ENCODE measurements at regions not wholly inside any gene's neighbourhood (a gene's known extent, or its start where the extent isn't known, plus 50 kb on each side); places are given as distances from the start of the nearest gene placed in this dataset.
A peak's percentile ranks its signal among the peaks of the same experiment; 100 is the strongest.

DNA sequence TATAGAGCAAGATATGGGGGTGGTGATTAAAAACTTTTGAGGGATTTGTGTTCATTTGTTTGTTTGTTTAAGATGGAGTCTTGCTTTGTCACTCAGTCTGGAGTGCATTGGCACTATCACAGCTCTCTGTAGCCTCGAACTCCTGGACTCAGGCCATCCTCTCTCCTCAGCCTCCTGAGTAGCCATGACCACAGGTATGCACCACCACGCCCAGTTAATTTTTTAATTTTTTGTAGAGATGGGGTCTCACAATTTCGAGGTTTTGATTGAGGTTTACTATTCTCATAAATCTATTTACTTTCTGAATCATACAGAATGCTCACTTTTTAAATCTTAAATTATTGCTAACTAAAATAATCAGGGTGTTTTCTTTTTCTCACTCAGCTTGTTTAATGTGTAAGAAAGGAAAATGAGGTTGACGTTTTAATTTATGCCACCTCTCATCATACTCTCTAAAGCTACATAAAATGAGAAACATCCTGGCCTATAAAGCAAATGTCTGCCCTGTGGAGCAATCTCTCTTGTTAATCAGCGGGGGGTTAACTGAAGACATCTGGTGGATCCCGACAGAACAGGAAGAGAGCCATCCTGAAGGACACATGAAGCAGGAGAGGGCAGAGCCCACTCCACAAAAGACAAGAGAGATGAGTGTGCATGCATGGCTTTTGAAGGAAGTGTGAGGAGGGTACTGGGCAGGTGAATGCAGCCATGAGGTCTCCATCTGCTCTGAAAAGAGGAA, 589.1 kb upstream of the SLC8A1 start:
- no peak for DNase-seq (ENCODE audit: low read depth)

DNA sequence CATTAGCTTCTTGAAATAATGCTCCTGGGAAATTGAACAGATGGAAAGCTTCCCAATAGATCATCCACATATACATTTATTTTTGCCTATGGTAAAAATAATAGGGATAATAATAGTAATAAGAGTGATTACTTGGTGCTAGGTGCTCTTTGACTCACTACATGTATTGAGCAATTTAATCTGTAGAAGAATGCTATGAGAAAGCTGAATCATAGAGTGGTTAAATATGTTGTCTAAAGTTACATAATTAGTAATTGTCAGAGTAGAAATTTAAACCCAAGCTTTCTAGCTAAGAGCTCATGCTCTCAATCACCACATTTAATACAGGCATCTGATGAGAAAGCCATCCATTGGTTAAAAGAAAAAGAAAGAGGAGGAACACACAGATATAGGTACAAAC, 590.5 kb upstream of the SLC8A1 start:
- no peak for DNase-seq (ENCODE audit: low read depth)

DNA sequence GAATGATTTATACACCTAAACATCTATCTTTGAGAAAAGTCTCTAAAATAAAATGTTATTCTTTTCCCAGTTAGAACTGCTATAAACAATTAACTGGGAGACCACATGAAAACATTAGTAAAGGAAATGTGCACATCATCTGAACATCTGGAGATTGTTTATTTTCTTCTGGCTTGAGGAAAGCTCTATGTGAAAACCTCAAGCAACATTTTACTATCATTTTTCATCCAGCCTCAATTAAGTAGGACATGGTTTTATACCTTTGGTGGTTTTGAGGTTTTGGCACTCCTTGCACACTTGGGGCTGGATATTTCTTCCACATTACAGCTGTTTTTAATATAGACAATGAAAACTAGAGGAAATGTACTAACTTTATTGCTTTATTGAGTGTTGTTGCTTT, 609.5 kb upstream of the SLC8A1 start:
- DNase-seq (ENCODE audit: low read depth) = peak; percentile 27

DNA sequence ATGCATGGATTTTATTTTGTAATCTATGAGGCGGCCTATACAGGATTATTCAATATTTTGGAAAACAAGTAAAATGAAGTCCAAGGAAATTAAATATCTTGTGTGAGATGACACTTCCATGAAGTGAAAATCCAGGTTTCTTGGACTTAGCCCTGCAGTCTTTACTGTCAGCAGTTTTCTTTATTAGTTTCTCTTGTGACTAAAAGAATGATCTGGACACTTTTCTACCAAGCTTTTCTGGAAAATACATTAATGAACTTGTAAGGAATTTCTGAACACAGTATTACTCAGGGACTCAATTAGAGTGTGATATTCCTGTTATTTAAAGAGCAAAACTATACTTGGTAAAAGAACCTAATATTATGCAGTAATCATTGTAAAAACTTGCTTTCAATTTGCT, 610.4 kb upstream of the SLC8A1 start:
- no peak for DNase-seq (ENCODE audit: low read depth)

DNA sequence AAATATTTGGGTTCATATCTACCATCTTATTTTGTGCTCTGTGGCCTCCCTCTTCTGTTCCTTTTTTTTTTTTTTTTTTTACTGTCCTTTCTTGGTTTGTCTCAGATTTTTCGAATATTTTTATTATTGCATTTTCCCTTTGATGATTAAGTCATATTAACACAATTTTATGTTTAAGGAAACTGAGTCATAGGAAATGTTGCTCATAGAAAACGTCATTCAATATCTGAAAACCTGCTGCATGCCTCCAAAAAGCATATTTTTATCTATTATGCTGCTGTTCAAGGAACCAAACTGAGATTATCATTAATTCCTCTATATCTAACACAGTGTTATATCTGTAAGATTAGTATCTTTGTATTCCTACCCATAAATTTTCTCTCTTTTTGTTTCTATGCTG, 614.3 kb upstream of the SLC8A1 start:
- DNase-seq (ENCODE audit: low read depth) = no peak

DNA sequence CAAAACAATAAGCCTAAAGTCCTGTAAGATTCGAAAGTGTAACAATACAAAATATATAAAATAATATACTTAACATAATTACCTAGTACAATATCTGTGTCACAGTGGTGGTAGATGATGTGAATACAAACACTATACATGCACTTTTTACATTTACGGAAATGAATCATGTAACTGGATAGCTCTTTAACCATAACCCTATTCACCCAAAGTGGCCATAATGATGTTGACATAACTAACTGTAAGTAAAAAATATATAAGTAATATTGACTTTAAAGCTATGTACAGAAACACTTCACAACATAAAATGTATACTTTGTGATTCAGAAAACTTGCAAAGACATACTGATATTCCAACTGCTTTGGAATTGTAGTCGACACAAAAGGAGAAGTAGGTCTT, 616.9 kb upstream of the SLC8A1 start:
- no peak for DNase-seq (ENCODE audit: low read depth)

DNA sequence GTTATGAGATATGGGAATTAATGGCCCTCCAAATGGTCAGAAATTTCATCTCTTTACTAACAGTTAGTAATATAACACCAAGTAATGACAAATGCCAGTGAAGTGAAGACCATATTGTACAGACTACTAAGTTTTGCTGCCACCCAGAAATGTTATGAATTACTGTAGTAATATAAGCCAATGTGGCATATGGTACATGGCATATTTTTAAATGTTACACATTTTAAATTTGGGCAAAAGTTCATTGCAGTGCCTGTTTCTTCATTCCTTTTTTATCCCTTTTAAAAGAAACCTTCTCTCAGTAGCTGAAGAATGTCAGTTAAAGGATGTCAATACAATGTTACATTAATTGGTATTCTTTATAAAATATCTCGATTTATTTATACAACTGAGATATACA, 626.5 kb upstream of the SLC8A1 start:
- DNase-seq (ENCODE audit: low read depth) = no peak

DNA sequence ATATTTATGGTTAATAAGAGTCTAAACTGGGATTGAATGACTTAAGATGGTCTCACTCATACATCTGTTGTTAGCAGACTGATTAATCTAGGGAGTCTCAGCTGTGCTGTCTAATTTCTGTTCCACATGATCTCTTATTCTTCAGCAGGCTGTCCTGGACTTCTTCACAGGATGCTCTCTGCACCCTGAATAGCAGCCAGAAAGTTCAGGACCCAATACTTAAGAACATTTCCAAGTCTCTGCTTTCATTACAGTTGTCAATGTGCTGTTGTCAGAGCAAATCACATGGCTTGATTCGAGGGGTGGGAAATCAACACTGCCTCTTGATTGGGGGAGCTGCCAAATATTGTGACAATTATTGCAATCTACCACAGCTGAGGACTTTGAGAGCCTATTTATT, 627.1 kb upstream of the SLC8A1 start:
- peak; percentile 3 for DNase-seq (ENCODE audit: low read depth)

DNA sequence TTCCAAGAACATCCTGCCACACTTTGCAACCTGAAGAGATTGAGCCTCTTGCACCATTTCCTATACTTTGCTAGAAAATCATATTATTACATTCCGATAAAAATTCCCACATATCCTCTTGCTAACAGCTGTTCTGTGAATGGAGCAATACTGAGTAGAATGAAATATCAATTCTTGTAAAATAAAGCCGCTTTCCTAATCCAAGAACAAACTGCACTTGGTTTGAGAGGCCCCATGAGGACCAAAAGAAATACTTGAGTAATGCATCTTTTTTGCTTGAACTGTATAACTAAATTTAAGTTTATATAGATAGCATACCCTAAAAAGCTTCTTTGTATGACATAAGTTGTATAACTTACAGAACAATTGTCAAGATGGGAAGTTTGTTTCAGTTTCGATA, 632.4 kb upstream of the SLC8A1 start:
- no peak for DNase-seq (ENCODE audit: low read depth)

DNA sequence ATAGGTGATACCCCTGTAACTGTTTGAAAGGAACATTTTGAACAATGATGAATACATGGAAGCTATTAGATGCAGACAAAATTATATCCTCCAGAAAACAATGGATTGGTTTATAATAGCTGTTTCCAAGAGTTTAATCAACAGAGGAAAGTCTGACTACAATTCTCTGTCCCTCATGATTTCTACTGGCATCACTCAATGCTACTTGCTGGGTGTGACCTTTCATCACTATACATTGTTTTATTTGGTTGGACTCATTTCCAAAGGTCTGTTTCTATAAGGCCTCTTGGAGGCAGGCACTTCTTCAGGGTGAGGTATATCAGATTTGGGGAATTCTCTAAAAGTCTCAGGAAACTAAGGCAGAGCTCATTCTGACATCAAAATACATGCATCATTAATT, 636.1 kb upstream of the SLC8A1 start:
- DNase-seq (ENCODE audit: low read depth) = no peak

DNA sequence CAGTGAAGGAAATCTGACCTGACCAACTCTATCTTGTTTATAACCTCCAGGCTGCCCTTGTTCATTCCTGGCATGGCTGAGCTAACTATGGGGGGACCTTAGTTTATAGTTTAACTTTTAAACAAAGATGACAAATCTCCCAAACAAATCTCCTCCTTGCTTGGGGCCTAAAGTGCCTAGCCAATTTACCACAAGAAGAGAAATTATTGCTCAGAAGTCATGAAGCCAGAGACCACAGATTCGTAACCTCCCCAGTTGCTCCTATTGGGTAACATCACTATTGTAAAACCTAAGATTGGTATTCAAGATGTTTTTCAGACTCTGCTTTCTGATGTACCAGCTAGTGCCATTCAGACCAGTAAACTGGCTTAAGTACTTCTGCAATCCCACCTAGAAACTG, 649.4 kb upstream of the SLC8A1 start:
- DNase-seq (ENCODE audit: low read depth) = no peak

DNA sequence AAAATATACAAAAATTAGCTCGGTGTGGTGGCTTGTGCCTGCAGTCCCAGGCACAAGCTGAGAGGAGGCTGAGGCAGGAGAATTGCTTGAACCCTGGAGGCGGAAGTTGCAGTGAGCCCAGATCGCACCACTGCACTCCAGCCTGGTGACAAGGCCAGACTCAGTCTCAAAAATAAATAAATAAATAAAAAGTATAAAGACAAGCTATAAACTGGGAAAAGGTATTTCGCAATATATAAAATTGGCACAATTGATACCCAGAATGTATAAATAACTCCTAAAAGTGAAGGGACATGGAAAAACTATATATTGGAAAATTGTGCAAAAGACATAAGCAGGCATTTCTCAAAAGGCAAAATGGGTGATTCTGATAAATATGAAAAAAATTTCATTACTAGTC, 657.9 kb upstream of the SLC8A1 start:
- no peak for DNase-seq (ENCODE audit: low read depth)

DNA sequence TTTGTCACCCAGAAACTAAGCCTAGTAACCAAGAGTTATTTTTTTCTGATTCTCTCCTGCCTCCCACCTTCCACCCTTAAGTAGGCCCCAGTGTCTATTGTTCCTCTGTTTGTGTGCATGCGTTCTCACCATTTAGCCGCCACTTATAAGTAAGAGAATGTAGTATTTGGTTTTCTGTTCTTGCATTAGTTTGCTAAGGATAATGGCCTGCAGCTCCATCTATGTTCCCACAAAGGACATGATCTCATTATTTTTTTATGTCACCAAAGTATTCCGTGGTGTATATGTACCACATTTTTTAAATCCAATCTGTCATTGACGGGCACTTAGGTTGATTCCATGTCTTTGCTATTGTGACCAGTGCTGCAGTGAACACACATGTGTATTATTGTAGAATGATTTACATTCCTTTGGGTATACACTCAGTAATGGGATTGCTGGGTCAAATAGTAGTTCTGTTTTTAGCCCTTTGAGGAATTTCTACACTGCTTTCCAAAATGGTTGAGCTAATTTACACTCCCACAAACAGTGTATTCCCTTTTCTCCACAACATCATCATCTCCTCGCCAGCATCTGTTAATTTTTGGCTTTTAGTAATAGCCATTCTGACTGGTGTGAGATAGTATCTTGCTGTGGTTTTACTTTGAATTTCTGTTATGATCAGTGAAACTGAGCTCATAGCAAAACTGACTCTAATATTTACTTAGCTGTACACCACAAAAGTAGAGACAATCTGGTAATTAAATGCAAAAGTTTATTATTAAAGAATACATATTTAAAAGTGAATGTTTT, 660.1 kb upstream of the SLC8A1 start:
- no peak for DNase-seq (ENCODE audit: low read depth)

DNA sequence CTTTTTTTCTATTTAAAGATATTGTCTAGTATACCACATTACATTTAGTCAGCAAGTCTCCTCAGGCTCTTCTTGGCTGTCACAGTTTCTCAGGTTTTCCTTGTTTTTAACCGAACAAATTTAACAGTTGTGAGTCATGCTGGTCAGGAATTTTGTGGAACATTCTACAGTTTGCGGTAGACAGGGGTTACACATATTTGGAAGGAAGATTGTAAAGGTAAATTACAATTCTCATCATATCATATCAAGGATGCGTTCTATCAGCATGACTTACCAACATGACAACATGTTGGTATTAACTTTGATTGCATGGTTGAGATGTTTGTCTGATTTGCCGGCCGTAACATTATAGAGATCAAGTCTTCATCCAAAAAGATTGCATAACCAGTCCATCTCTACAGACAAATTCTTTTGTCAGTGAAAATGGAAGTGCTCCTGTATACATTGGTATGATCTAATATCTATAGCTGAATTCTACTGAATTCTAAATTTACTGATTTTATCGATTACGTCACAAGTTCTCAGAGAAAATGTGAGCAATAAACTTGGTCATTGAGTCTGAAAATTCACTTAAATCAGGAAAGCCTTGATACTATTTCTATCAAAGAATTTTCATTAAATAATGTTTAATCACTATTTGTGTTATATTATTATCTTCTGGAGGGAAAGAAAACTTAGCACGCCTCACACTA, 664.4 kb upstream of the SLC8A1 start:
- DNase-seq (ENCODE audit: low read depth) = no peak

DNA sequence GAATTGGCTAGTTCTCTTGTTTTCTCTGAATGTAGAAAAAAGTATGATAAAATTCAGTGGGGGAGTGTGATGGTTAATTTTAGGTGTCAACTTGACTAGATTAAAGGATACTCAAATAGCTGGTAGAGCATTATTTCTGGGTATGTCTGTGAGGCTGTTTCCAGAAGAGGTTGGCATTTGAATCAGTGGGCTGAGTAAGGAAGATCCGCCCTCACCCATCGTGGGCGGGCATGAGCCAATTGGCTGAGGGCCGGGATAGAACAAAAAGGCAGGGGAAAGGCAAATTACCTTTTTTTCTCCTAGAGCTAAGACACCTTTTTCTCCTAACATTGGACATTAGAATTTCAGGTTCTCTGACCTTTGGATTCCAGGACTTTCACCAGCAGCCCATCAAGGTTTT, 667.6 kb upstream of the SLC8A1 start:
- no peak for DNase-seq (ENCODE audit: low read depth)

DNA sequence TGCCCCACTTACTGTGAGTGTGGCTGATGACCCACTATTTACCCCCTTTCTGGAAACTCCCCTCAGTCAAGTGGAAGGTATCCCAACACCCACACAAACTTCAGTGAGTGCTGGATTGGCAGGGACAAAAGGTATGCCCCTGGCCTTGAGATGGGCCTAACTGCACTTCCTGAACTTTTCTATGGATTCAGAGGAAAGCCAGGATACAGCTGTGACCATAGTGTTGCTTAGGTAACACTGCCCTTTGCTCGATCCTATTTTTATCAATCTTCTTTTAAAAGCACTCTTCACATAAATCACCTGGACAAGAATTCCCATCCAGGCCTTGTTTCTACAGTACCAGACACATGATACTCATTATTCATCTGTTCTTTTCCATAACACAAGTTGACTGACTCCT, 671.5 kb upstream of the SLC8A1 start:
- no peak for DNase-seq (ENCODE audit: low read depth)

DNA sequence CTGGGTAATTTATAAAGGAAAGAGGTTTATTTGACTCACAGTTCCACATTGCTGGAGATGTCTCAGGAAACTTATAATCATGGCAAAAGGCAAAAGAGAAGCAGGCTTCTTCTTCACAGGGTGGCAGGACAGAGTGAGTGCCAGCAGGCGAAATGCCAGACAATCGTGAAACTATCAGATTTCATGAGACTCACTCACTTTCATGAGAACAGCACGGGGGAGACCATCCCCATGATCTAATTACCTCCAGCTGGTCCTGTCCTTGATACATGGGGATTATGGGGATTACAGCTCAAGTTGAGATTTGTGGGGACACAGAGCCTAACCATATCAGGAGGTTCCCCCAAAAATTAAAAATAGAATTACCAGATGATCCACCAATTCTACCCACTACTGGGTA, 675.5 kb upstream of the SLC8A1 start:
- peak; percentile 21 for DNase-seq (ENCODE audit: low read depth)

DNA sequence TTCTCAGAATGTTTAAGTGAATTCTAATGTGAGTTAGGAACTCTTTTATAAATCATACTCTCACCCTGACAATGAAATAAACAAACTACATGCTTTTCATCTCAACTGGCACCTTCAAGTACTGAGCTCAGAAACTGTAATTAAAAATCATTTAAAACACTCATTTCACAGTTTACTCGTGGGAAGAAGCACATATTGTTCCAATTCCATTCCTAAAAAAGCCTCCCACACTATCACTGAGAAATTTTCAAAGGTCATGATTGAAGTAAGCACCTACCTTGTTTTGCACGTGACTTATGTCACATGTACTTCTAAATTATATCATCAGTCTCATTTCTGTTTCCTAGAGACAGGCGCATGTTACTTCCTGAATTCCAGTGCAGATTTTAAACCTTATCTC, 678.1 kb upstream of the SLC8A1 start:
- DNase-seq (ENCODE audit: low read depth) = no peak

DNA sequence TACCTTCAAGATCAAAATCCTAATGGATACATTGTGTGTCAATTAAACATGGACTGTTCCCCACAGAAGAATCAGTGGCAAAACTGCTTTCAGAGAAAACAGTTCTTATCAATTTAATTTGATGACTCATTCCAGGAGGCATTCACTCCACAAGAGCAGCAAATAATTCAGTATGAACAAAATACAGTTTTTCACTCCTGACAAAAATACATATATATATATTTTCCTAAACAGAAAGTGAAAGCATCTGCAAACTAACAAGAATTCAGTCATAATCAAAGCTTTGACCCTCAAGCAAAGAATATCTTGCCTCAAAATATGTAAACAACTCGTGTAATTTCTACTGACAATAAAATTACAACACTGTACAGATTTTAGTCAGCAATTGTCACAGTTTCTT, 685.1 kb upstream of the SLC8A1 start:
- no peak for DNase-seq (ENCODE audit: low read depth)

DNA sequence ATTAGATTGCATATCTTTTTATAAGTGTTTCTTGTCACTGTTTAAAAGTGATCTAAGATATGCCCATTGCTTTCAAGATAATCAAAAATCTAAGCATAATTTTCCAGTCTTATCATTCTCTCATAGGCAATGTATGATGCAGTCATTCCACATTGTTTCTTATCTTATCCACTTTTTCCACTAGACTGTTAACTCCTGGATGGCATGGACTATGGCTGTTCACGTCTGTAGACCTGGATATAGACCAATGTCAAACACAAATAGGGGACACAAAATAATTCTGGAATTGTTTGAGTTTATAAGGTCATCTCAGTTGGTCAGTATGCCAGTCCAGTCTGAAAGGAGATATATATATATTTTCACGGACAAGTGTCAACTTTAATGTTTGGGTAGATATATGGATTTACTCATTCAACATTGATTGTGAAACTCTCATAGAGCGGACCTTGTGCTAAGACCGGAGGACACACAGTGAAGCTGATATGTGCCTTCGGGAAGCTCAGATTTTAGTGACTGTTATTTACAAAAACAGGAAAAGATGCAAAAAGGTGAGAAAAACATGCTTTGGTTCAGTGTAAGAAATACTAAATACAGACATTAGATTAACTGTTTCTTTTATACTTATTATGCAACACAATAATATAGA, 689.4 kb upstream of the SLC8A1 start:
- DNase-seq (ENCODE audit: low read depth) = no peak

DNA sequence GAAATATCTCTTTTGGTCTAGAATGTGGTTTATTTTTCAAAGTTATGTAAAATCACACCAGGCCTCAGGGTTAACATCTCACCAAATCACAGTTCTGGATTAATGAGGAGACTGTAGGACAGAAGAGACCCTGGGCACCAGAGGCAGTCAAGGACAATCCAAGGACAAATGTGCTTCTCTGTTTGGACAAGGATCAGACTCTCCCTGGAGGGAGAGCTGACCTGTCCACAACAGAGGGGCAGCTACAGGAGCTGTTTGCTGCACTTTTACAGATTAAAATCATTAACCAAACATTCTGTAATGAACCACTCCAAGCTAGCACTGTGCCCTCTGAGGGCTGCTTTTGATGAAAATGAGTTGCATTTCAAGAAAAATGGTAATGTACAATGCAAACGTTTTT, 690.6 kb upstream of the SLC8A1 start:
- no peak for DNase-seq (ENCODE audit: low read depth)

DNA sequence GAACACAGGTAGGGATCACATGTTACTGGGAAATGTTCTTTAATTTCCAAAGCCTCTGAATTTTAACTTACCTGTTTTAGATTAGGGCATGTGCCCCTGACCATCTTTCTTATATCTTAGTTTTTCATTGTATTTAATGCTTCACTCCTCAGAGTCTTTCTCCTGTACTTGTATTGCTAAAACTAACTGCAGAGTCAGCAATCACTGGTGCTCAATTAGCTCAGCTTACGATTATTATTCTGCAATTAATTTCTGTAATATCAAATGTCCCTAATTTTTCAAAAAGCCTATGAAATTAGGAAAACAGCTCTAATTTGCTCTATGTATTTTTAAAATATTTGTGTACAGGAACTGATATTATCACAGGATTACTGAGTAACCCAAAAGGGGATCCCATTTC, 693.2 kb upstream of the SLC8A1 start:
- DNase-seq (ENCODE audit: low read depth) = no peak
